ENCODE measurements at regions not wholly inside any gene's neighbourhood (a gene's known extent, or its start where the extent isn't known, plus 50 kb on each side); places are given as distances from the start of the nearest gene placed in this dataset.
"Not testable (repeated sequence)": the region's sequence is repeated elsewhere in the genome, so short reads cannot be mapped to it uniquely, and the experiment has no call there.

GRCh38 chr13:65387743-65388347 lies 1842.3 kb downstream of the PCDH9 start:
- no peak for DNase-seq (ENCODE audit: low spot score)

GRCh38 chr13:65378943-65379519 lies 1851.1 kb downstream of the PCDH9 start:
- no peak for DNase-seq (ENCODE audit: low spot score)

- DNase-seq (ENCODE audit: low spot score) = no peak
These were observed 1851.7 kb downstream of the PCDH9 start for GRCh38 chr13:65378484-65378883.

GRCh38 chr13:65368832-65369231 lies 1861.3 kb downstream of the PCDH9 start:
- DNase-seq (ENCODE audit: low spot score) = no peak

GRCh38 chr13:65353951-65354350 lies 1876.2 kb downstream of the PCDH9 start:
- DNase-seq (ENCODE audit: low spot score) = no peak

- not testable (repeated sequence) for DNase-seq (ENCODE audit: low spot score)
These were observed 1877.0 kb downstream of the PCDH9 start for GRCh38 chr13:65353150-65353549.

GRCh38 chr13:65347420-65348030 lies 1882.6 kb downstream of the PCDH9 start:
- DNase-seq (ENCODE audit: low spot score) = no peak

- DNase-seq (ENCODE audit: low spot score) = no peak
These were observed 1886.1 kb downstream of the PCDH9 start for GRCh38 chr13:65343898-65344663.

- no peak for DNase-seq (ENCODE audit: low spot score)
These were observed 1887.4 kb downstream of the PCDH9 start for GRCh38 chr13:65342541-65343337.

- no peak for DNase-seq (ENCODE audit: low spot score)
These were observed 1890.9 kb downstream of the PCDH9 start for GRCh38 chr13:65339241-65339640.

- DNase-seq (ENCODE audit: low spot score) = no peak
These were observed 1893.2 kb downstream of the PCDH9 start for GRCh38 chr13:65336916-65337315.

GRCh38 chr13:65336087-65336749 lies 1893.9 kb downstream of the PCDH9 start:
- DNase-seq (ENCODE audit: low spot score) = no peak

GRCh38 chr13:65330691-65331090 lies 1899.4 kb downstream of the PCDH9 start:
- no peak for DNase-seq (ENCODE audit: low spot score)

- DNase-seq (ENCODE audit: low spot score) = no peak
These were observed 1899.8 kb downstream of the PCDH9 start for GRCh38 chr13:65330287-65330686.

GRCh38 chr13:65323192-65323591 lies 1906.9 kb downstream of the PCDH9 start:
- DNase-seq (ENCODE audit: low spot score) = not testable (repeated sequence)

- DNase-seq (ENCODE audit: low spot score) = not testable (repeated sequence)
These were observed 1908.7 kb downstream of the PCDH9 start for GRCh38 chr13:65321423-65321822.

- no peak for DNase-seq (ENCODE audit: low spot score)
These were observed 1916.1 kb downstream of the PCDH9 start for GRCh38 chr13:65314008-65314407.

GRCh38 chr13:65310663-65311328 lies 1919.3 kb downstream of the PCDH9 start:
- DNase-seq (ENCODE audit: low spot score) = no peak

GRCh38 chr13:65309906-65310305 lies 1920.2 kb downstream of the PCDH9 start:
- no peak for DNase-seq (ENCODE audit: low spot score)

GRCh38 chr13:65308729-65309128 lies 1921.4 kb downstream of the PCDH9 start:
- not testable (repeated sequence) for DNase-seq (ENCODE audit: low spot score)

GRCh38 chr13:65307056-65307455 lies 1923.1 kb downstream of the PCDH9 start:
- DNase-seq (ENCODE audit: low spot score) = no peak

All from COLO829 (cell line).